HG02981 (cell line): ENCODE measurements at regions not wholly inside any gene's neighbourhood (a gene's known extent, or its start where the extent isn't known, plus 50 kb on each side); places are given as distances from the start of the nearest gene placed in this dataset.

Experiments
- ATAC-seq: cut with Tn5 transposase; IDR thresholded peaks from one replicate; pipeline ENCODE4 v1.9.1; 2021; ENCODE audit warnings: mild to moderate bottlenecking, moderate library complexity; ENCODE audit not compliant: unreplicated experiment

DNA sequence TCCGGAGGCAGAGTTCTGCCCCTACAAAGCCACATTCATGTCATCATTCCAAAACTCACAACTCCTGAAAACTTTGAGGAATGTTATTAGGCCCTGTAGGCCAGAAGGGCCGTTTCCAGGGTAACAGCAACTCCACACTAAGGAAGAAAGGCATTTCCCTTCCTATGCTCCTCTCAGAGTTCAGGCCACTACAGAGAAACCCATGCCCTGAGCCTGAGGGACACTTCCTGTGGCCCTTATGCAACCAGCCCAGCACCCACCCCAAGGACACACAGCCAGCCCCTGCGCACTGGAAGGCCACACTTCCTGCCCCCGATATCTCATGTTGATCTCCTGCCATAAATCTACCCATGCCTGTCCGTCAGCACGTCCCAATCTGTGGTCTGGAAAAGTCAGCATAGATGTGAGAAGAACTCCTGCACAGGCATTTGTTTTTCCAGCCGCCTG lies 289.3 kb downstream of the BCOR start:
- no peak for ATAC-seq

- ATAC-seq = no peak
These were observed 288.4 kb downstream of the BCOR start for GRCh38 chrX:39809331-39809730.

- no peak for ATAC-seq
These were observed 286.9 kb downstream of the BCOR start for GRCh38 chrX:39810901-39811300.

DNA sequence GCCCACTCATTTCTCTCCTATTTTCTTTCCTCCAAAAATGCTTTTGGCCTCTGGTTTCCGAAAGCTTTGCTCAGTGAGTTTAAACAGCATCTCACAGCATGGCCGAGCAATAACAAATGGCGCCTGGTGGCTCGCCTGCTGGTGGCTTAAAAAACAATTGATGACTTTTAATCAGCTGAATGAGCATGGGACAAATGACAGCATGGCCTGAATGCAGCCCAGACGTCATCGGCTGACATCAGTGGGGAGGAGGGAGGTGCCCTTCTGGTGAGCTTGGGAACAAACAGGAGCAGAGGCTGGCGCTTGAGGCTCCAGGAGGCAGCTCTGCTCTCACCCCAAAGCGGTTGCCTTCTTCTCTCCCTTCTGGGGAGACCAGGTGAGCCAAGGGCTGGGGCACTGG lies 286.4 kb downstream of the BCOR start:
- no peak for ATAC-seq

DNA sequence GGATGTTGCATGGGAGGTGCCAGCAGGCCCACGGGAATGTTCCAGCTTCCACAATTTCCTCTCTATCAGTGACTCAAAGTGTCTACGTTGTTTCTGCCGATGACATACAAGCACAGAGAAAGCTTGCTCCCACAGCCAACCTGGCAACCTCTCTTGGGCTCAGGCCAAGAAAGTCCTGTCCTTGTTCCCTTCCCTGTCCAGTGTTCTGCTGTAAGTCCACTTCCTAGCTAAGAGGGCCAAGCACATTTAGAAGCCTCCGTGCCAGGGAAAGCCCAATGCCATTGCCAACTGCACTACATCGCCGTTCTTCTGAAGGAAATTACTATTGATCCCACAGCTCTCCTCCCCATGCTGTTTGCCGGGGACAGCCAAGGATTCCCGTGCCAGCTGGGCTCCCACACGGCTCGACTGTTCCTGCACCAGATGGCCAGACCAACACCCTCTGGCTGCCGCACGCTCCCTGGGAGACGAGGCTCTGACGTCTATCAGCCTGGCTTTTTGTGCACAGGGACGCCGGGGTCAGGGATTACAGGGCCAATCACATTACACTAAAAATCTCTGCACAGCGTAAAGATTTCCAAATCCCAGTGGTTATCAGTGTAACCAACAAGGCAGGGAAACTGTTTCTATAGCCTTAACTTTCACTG lies 284.0 kb downstream of the BCOR start:
- no peak for ATAC-seq

- no peak for ATAC-seq
These were observed 283.4 kb downstream of the BCOR start for GRCh38 chrX:39814391-39814790.

DNA sequence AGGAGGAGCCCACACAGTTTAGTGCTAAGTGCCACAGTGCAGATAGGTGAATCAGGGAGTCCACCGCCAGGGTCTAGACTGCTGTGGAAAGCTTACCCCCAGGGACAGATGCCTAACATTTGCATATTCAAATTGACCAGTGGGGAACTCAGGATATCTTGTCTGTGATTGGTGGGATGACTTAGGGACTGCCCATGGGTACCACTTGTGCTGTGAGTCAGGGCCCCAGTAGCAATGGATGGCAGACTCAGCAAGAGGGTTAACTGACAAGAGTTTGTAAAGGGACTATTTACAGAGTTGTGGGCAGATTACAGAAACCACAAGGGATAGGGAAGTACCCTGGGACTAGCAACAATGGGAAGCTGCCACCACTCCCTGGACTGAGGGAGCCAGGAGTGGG lies 282.1 kb downstream of the BCOR start:
- ATAC-seq = peak; percentile 71

- ATAC-seq = no peak
These were observed 280.7 kb downstream of the BCOR start for GRCh38 chrX:39816871-39817731.

DNA sequence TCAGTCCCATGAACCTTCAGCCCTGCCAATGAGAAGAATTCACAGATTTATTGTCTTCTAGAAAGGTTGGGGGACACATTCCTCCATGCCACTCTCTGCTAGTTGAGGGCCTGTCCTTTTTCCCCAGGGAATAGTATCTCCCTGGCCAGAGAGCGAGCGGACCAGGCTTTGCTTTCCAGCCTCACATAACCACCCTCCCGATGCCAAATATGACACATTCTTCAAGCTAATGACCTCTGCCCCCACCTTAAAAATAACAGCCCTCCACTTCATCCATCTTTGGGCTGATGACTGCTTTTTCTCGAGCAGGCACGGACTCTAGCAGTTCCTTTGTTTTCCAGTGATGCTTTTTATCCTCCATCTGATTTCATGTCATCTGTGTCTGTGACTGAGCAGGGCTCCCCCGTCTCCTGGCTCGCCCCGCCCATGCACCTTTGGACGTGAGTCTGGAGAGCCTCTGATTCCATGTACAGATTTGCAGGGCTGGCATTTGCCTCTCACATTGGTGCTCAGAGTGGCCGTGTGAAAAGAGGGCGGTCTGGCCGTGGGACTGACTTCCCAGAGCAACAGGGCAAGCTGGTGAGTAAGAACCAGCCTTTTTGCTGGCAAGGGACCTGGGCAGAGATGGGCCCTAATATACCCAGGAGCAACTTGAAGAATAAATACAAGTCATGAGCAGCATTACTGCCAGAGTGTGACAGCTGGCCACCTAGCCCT lies 279.8 kb downstream of the BCOR start:
- ATAC-seq = no peak

GRCh38 chrX:39818750-39819149 lies 279.0 kb downstream of the BCOR start:
- ATAC-seq = no peak

DNA sequence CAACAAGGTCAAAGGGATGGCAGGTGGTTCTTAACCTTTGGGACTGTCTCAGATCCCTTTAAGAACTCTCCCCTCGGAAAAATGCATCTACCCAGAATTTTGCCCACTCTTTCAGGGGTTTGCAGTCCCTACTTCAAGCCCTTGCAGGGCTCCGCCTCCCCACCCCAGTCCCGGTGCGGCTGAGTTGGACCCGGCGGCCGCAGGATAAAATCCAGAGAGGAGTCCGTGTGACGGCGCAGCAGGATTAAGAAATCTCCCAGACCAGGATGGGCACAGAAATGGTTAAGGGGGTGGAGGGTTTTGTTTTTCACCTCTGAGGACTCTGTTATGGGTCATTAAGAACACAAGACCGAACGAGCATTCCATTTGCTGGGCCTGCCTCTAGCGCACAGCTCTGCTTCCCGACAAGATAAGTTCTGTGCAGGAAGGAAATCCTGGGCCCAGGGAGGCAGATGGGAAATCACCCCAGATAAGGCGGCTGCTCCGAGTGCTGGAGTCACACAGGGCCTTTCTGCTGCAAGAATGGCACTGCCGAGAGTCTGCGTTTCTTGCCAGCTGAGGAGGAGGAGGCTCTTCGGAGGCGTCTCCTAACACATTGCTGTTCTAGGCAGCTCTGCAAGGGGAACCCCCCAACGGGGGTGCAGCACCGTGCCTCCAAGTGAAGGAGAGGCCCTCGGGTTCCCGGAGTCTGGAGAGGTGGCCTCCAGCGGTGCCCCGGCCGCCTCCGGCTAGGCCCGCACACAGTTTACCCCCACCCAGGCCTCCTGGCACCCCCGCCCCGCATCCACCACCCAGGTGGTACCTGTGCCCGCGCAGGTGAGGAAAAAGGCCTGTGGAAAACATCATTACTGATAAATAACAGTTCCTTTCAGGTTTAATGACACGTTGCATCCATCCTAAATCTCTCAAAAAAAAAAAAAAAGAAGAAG lies 277.6 kb downstream of the BCOR start:
- no peak for ATAC-seq

DNA sequence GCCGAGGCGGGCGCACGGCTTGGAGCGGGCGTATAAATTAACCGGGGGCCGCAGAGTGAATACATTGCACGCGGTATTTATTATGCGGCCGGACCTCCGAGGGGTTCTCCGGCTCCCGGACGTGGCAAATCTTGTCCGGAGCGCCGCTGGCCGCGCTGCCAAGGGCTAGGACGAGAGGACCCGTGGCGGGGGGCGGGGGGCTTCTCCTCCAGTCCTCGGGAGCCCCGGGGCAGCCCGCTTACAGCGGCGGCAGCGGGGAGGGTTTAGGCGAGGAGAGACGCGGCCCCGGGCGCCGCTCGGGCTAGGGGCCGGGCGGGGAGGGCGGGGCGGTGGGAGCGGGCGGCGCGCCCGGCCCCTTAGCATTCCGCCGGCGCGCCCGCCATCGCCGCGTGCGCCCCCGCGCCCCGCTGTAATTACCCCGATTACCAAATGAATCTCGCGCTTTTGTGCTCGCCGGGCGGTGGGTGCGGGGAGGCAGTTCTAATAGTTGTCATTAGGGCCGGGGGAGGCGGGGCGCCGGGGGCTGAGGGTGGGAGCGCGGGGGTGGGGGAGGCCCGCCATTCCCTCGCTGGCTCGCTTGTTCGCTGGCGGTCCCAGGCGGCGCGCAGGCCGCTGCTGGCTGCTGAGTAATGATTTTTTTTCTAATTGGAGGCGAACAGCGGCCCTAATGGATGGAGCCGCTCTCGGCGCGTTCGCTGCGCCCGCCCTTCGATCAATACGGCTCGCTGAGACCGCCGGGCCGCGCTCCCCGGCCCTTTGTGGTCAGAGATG lies 276.6 kb downstream of the BCOR start:
- no peak for ATAC-seq

DNA sequence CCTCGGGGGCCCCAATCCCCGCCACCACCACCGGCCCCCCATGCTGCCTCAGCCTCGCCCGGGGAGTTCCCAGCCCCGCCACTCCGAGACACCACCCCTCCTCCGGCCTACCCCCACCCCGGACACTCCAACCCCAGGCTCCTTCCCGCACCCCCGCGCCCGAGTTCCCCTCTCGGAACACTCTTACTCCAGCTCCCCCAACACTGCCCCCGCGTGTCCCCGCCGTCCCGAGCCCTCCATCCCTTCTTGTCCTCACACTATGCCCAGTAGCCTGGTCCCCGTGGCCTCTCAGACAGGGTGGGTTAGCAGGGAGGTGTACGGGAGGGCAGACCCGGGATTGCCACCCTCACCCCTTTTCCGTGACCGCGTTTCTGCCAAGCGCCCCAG lies 276.1 kb downstream of the BCOR start:
- ATAC-seq = no peak

DNA sequence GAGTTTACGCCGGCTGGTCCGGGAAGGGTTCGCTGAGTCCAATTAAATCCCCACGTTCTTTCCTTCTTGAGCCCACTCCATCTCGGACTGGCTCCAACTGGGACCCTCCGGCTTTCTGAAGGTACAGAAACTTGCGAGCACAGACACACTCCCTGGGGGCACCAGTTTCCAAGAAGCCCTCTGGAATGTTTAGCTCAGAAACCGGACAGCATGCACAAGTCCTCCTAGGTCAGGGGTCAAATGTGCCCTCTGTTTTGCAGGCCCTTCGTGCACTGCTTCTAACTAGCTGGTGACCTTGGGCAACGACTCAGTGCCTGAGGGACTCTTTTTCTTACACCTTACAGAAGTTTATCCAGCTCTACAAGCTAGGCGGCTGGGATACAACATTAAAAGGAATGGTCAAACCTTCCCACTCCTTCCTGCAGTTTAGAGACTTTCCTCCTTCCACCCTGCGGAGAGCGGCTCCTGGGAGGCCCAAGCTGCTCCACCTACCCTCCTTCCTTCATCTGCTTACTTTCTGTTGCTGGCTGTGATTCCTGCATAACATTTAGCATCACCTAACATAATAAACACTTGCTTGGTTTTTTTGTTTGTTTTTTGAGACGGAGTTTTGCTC lies 275.5 kb downstream of the BCOR start:
- no peak for ATAC-seq

GRCh38 chrX:39823424-39823823 lies 274.3 kb downstream of the BCOR start:
- no peak for ATAC-seq

- no peak for ATAC-seq
These were observed 273.9 kb downstream of the BCOR start for GRCh38 chrX:39823854-39824253.

- no peak for ATAC-seq
These were observed 270.8 kb downstream of the BCOR start for GRCh38 chrX:39826813-39827543.

DNA sequence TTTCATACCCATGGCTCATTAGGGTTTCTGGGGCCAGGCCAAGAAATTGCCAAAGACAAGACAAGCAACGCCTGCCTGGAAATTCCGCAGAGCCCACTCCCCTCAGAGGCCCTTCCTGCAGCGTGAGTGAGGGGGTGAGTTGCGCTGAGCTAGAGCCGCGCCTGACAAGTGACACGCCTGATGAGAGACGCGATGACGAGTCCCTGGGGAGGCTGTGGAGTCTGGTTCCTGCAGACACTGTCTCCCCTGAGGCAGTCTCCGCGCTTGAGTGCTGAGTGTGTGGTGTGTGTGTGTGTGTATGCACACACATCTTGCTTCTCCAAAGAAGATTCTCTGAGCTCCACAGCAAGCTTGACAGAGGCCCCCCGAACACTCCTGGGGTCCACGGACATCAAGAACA lies 269.8 kb downstream of the BCOR start:
- peak; percentile 81 for ATAC-seq

DNA sequence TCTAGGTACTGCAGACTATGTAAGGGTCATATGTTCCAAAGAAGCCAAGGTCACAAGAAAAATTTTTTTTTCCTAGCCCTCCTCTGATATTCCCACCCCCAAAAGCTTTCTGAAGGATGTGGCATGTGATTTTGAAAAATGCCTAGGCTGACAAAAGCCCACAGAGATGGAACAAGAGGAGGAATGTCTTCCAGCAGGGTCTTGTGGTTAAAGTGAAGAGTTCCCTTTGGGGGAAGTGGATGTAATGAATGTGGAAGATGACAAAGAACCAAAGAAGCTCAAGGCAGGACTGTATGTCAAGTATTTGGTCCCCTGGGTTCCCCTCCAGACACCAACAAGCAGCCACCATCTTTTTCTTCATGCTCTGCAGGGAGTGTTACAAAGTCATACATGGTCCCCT lies 268.8 kb downstream of the BCOR start:
- ATAC-seq = no peak
